ENCODE measurements at regions not wholly inside any gene's neighbourhood (a gene's known extent, or its start where the extent isn't known, plus 50 kb on each side); places are given as distances from the start of the nearest gene placed in this dataset.

DNA sequence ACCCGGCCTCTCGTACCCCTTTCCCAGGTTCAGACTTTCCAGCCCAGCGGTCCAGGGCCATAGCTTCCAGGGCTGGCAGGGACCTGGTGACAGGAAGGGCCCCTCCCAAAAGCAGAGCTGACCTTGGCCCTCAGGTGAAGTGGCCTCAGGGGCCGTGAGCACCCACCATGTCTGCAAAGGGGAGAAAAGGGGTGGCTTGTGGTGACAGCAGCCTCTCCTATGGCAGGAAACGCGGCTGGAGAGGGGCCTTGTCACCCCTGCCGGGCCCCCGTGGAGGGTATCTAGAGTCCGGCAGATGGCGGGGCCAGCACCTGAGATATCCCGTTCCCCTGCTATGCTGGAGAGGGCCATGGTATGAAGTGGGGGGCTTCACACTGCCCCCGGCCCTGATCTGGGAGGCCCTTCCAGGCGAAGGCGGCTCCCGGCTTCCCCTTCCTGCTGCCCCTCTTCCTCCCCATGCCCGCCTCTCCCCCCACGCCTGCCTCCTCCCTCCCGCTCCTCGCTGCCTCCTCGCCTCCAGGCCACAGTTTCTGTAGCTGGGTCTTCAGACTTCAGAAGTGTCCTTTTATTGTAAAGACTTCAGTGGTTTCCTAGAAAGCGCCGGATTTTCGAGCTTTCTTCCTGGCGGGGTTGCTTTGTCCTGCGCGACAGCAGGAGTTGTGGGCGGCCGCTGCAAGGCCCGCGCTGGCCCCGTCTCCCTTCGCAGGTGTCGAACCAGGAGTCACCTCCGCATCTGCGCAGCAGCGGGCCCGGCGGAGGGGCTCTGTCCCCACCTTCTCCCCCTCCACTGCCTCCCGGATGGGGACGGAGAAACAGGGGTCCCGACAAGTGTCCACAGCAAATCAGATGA lies 240.5 kb upstream of the MYT1L start:
- no peak overlapping the region for H3K4me2 ChIP-seq (ENCODE audit: control insufficient read depth, insufficient read depth)
- H4K20me1 ChIP-seq (ENCODE audit: control insufficient read depth, insufficient read depth) = no peaks in the 10 kb centered on the region
- H3K9me3 ChIP-seq (replicated peaks; ENCODE audit: control insufficient read depth, insufficient read depth, low read length) = peaks cover 2% of the 10 kb centered on the region; the same call in 2 of the 3 replicates
- no peaks in the 10 kb centered on the region for H3K79me2 ChIP-seq (ENCODE audit: control insufficient read depth, insufficient read depth, low read length)
- H3K27me3 ChIP-seq (replicated peaks in 1 of 2; ENCODE audit: control insufficient read depth in 2 of 2, insufficient read depth in 2 of 2, low read length in 1 of 2) = no peaks in the 10 kb centered on the region
- H2AFZ ChIP-seq (ENCODE audit: control insufficient read depth, low read depth, low read length) = no peak overlapping the region
- no peak overlapping the region for H3K4me3 ChIP-seq
- BruUV-seq (replicated peaks) = no TSS peak
- no peak for ATAC-seq
- in situ Hi-C loops (cut with MboI) = no loop called here
- WGBS (ENCODE audit: insufficient coverage, insufficient replicate concordance, low lambda C conversion rate, missing lambda C conversion rate) = 81% methylated on average over 32 of the region's 41 CpGs
- no peak overlapping the region for H3K27ac ChIP-seq (ENCODE audit: control insufficient read depth, insufficient read depth)
- H3K36me3 ChIP-seq (ENCODE audit: control insufficient read depth in 2 of 2, insufficient read depth in 2 of 2, low read length in 1 of 2) = no peaks in the 10 kb centered on the region
- POLR2A ChIA-PET = no interaction called here
- H3K9ac ChIP-seq (ENCODE audit: control insufficient read depth, insufficient read depth, low read length) = no peak overlapping the region
- no peak for FAIRE-seq
- RAD21 ChIA-PET (ENCODE audit: unreplicated experiment) = no interaction called here
- CTCF ChIA-PET = no interaction called here
- SMC1A ChIA-PET (ENCODE audit: uncharacterized antibody, unreplicated experiment) = no interaction called here
- no peaks in the 10 kb centered on the region for H3K4me1 ChIP-seq (ENCODE audit: control insufficient read depth, insufficient read depth, low read length)
- intact Hi-C loops (cut with micrococcal nuclease; ENCODE audit: unreplicated experiment) = no loop called here
- DNase-seq (ENCODE audit: low read depth, low spot score) = no peak
- TF ChIP-seq KAT2A (conservative IDR thresholded peaks at IDR 0.05; ENCODE audit: control insufficient read depth, low read depth, low read length) (no peak), TBL1XR1 (IDR thresholded peaks at IDR 0.05; ENCODE audit: low read depth, low read length) (no peak), FOS (IDR thresholded peaks at IDR 0.05; ENCODE audit: borderline replicate concordance, extremely low read depth, insufficient read length) (no peak), JUNB (IDR thresholded peaks at IDR 0.05) (no peak), E4F1 (IDR thresholded peaks at IDR 0.05; ENCODE audit: borderline replicate concordance, partially characterized antibody) (no peak), PAX5 (IDR thresholded peaks at IDR 0.05; ENCODE audit: borderline replicate concordance, low read depth, low read length) (no peak), ATF7 (IDR thresholded peaks at IDR 0.05; ENCODE audit: low read depth) (no peak), ZBTB4 (CRISPR knock-in tag; IDR thresholded peaks at IDR 0.05) (no peak), CBX3 (IDR thresholded peaks at IDR 0.05; ENCODE audit: borderline replicate concordance, low read depth) (no peak), MXI1 (IDR thresholded peaks at IDR 0.05; ENCODE audit: low read depth, low read length) (no peak)

Measured in GM12878 (cell line).